ENCODE measurements at regions not wholly inside any gene's neighbourhood (a gene's known extent, or its start where the extent isn't known, plus 50 kb on each side); places are given as distances from the start of the nearest gene placed in this dataset.

GRCh38 chr1:93753791-93754763, 72.4 kb upstream of the BCAR3 start:
- TF ChIP-seq, protein P1, sequence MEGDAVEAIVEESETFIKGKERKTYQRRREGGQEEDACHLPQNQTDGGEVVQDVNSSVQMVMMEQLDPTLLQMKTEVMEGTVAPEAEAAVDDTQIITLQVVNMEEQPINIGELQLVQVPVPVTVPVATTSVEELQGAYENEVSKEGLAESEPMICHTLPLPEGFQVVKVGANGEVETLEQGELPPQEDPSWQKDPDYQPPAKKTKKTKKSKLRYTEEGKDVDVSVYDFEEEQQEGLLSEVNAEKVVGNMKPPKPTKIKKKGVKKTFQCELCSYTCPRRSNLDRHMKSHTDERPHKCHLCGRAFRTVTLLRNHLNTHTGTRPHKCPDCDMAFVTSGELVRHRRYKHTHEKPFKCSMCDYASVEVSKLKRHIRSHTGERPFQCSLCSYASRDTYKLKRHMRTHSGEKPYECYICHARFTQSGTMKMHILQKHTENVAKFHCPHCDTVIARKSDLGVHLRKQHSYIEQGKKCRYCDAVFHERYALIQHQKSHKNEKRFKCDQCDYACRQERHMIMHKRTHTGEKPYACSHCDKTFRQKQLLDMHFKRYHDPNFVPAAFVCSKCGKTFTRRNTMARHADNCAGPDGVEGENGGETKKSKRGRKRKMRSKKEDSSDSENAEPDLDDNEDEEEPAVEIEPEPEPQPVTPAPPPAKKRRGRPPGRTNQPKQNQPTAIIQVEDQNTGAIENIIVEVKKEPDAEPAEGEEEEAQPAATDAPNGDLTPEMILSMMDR (conservative IDR thresholded peaks at IDR 0.05; ENCODE audit: low read length) = 0 out of 2 replicates have a peak, but pooled peaks have one; percentile 13
- H3K4me3 ChIP-seq (ENCODE audit: low read length) = no peak overlapping the region
- DNase-seq (ENCODE audit: low read depth) = peak; percentile 94

GRCh38 chr1:93751377-93752250, 70.0 kb upstream of the BCAR3 start:
- no peak for DNase-seq (ENCODE audit: low read depth)
- TF ChIP-seq, protein P1 (conservative IDR thresholded peaks at IDR 0.05; ENCODE audit: low read length) = no peak
- no peak overlapping the region for H3K4me3 ChIP-seq (ENCODE audit: low read length)

- TF ChIP-seq, protein P1 (conservative IDR thresholded peaks at IDR 0.05; ENCODE audit: low read length) = no peak
- no peak overlapping the region for H3K4me3 ChIP-seq (ENCODE audit: low read length)
- DNase-seq (ENCODE audit: low read depth) = no peak
Observed at GRCh38 chr1:93750955-93751354, 69.3 kb upstream of the BCAR3 start.

DNA sequence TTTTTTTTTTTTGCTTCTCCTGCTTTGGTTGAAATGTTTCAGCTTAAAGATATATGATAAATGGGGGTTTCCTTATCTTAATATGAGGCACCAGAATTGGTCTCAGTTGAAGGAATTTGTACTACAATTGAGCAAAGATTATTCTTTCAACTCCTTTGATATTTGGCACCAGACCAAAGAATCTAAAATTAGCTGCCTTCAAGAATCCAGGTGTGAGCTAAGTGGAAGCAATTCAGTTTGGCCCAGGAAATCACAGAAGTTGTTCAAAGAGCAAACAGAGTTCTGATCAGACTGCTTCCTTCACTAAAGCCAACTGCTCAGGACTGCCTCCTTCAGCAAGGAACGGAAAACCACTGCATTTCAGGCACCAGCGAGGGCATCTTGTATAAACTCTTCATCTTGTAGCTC, 68.3 kb upstream of the BCAR3 start:
- DNase-seq (ENCODE audit: low read depth) = no peak
- TF ChIP-seq, protein P1 (conservative IDR thresholded peaks at IDR 0.05; ENCODE audit: low read length) = 0 out of 2 replicates have a peak, but pooled peaks have one; percentile 14
- no peak overlapping the region for H3K4me3 ChIP-seq (ENCODE audit: low read length)

DNA sequence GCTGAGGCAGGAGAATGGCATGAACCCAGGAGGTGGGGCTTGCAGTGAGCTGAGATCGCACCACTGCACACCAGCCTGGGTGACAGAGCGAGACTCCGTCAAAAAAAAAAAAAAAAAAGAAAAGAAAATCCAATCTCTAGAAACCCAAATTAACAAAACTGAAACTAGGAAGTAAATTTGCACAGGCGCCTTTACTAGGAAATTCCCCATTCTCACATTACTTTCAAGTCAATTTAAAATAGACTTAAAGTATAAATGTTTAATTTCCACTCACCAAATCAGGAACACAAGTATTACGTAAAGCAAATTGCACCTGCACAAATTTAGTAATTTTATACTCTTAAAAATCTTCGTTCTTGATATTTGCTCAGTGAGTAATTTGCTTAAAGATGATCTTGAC, 67.8 kb upstream of the BCAR3 start:
- no peak overlapping the region for H3K4me3 ChIP-seq (ENCODE audit: low read length)
- TF ChIP-seq, protein P1 (conservative IDR thresholded peaks at IDR 0.05; ENCODE audit: low read length) = no peak
- no peak for DNase-seq (ENCODE audit: low read depth)

DNA sequence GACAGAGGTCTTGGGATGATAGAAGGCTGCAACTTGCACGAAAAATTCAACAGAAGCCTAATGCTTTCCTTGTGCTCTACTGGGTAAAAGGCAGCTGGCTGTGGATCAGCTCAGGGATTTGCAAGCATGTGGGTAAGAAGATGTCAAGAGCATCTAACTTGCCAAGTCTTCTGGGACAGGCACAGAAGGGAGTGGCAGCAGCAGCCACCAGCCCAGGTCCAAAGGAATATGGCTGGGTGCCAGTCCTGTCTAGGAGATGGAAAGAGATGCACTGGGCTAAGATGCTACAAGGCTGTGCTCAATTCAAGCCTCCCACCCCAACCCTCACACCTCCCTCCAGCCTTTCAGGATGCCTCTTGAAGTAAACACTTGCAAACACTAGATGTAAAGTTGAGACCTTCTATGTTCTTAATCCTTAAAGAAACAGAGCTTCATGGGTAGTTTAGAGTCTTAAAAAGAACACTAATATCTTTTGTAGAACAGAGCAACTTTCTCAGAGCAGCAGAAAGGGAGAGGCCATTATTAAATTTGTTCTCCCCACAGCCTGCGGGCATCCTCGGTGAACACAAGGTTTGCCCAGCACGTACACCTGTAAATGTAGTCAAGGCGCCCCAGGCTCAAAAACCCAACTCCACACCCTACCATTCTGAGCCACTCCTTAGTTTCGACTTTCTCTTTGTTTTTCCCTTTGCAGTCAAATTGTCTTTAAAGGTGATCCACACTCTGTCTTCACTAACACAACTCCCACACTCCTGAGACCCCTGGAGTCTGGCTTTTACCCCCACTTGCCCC, 64.6 kb upstream of the BCAR3 start:
- no peak for DNase-seq (ENCODE audit: low read depth)
- TF ChIP-seq, protein P1 (conservative IDR thresholded peaks at IDR 0.05; ENCODE audit: low read length) = no peak
- H3K4me3 ChIP-seq (ENCODE audit: low read length) = no peak overlapping the region

All from AG10803 (cell line).